ENCODE measurements at regions not wholly inside any gene's neighbourhood (a gene's known extent, or its start where the extent isn't known, plus 50 kb on each side); places are given as distances from the start of the nearest gene placed in this dataset.

GRCh38 chr3:188006726-188007393 is 147.1 kb upstream of the LPP start:
- in situ Hi-C loops (cut with MboI) (no loop called here), intact Hi-C loops (cut with micrococcal nuclease; ENCODE audit: unreplicated experiment) (no loop called here)
- Histone ChIP-seq H3K9ac (ENCODE audit: control insufficient read depth, insufficient read depth, low read length) (no peak overlapping the region), H3K27me3 (replicated peaks in 1 of 2; ENCODE audit: control insufficient read depth in 2 of 2, insufficient read depth in 2 of 2, low read length in 1 of 2) (peaks cover 0 to 4% of the 10 kb centered on the region in 2 experiments; a peak in 3 of 4 replicates), H3K4me2 (ENCODE audit: control insufficient read depth, insufficient read depth) (no peak overlapping the region), H3K27ac (ENCODE audit: control insufficient read depth, insufficient read depth) (no peak overlapping the region), H3K36me3 (ENCODE audit: control insufficient read depth in 2 of 2, insufficient read depth in 2 of 2, low read length in 1 of 2) (no peaks in the 10 kb centered on the region), H3K9me3 (replicated peaks; ENCODE audit: control insufficient read depth, insufficient read depth, low read length) (no peaks in the 10 kb centered on the region), H3K79me2 (ENCODE audit: control insufficient read depth, insufficient read depth, low read length) (no peaks in the 10 kb centered on the region), H3K4me3 (no peak overlapping the region), H3K4me1 (ENCODE audit: control insufficient read depth, insufficient read depth, low read length) (no peaks in the 10 kb centered on the region), H4K20me1 (ENCODE audit: control insufficient read depth, insufficient read depth) (no peaks in the 10 kb centered on the region; the same call in 1 of the 2 replicates), H2AFZ (ENCODE audit: control insufficient read depth, low read depth, low read length) (no peak overlapping the region)
- RAD21 ChIA-PET (ENCODE audit: unreplicated experiment), result no interaction called here
- no TSS peak for BruUV-seq (replicated peaks)
- DNase-seq (ENCODE audit: low read depth, low spot score) (no peak), FAIRE-seq (no peak), ATAC-seq (peak; percentile 57; the same call in 2 of the 3 replicates)
- POLR2A ChIA-PET, result no interaction called here
- 59% methylated on average over 15 of the region's 17 CpGs for WGBS (ENCODE audit: insufficient coverage, insufficient replicate concordance, low lambda C conversion rate, missing lambda C conversion rate)
- TF ChIP-seq HSF1 (IDR thresholded peaks at IDR 0.05; ENCODE audit: low read depth, low read length) (no peak), MLLT1 (IDR thresholded peaks at IDR 0.05) (no peak), CHD4 (IDR thresholded peaks at IDR 0.05) (no peak), CBX5 (IDR thresholded peaks at IDR 0.05; ENCODE audit: low read depth) (no peak), BACH1 (IDR thresholded peaks at IDR 0.05; ENCODE audit: borderline replicate concordance) (no peak), DPF2 (IDR thresholded peaks at IDR 0.05) (no peak), PML (IDR thresholded peaks at IDR 0.05; ENCODE audit: low read length) (no peak), NFIC (IDR thresholded peaks at IDR 0.05; ENCODE audit: low read depth, low read length) (no peak), YBX1 (IDR thresholded peaks at IDR 0.05) (no peak), FOXK2 (IDR thresholded peaks at IDR 0.05) (no peak), ATF2 (IDR thresholded peaks at IDR 0.05; ENCODE audit: low read length) (no peak), JUNB (IDR thresholded peaks at IDR 0.05) (no peak), E2F8 (IDR thresholded peaks at IDR 0.05; ENCODE audit: low read depth, partially characterized antibody) (no peak), NR2F1 (conservative IDR thresholded peaks at IDR 0.05) (no peak)
- CTCF ChIA-PET, result interaction anchor here (0.7 kb wide), 1 partner anchor 259 kb away, joined by 3 read pairs; no protein-coding TSS in a partner anchor
- SMC1A ChIA-PET (ENCODE audit: uncharacterized antibody, unreplicated experiment), result interaction anchor here (0.7 kb wide), 1 partner anchor 1722 kb away, joined by 4 read pairs; no protein-coding TSS in a partner anchor
